IMR-90 (cell line): ENCODE measurements at regions not wholly inside any gene's neighbourhood (a gene's known extent, or its start where the extent isn't known, plus 50 kb on each side); places are given as distances from the start of the nearest gene placed in this dataset.

ENCODE experiments used
- ATAC-seq: fragments of 200-7000 bp; cut with Tn5 transposase; 2 replicates; pipeline ENCODE4 v1.9.1; 2020; ENCODE audit warnings: low read depth, mild to moderate bottlenecking, moderate library complexity
- BruUV-seq: library from RNA; stranded (reverse); fragments of 400-500 nt; replicated peaks from 2 replicates; lab custom pipeline; 2021; lab: Mats Ljungman, UMichigan
- CTCF ChIA-PET: fragments of 300-600 bp; formaldehyde crosslinking; extraction: SDS; loops from one replicate; lab custom pipeline; 2021; ENCODE audit warnings: antibody characterized with exemption; lab: Yijun Ruan, JAX
- POLR2A ChIA-PET: fragments of 300-600 bp; sonication (Branson Sonifier 250); formaldehyde crosslinking; loops from one replicate; lab custom pipeline; 2022; ENCODE audit warnings: antibody characterized with exemption; ENCODE audit not compliant: unreplicated experiment; lab: Charles Lee
- DNase-seq: peaks from one replicate; pipeline ENCODE4 v3.0.0; 2013
- H2AFZ ChIP-seq: replicated peaks from 2 replicates; pipeline ENCODE3; 2013; ENCODE audit warnings: low read length, mild to moderate bottlenecking; ENCODE audit not compliant: poor library complexity
- H2AK5ac ChIP-seq: 2 replicates; pipeline ENCODE4 v1.6.1; 2013; ENCODE audit warnings: low read depth, low read length, inconsistent platforms
- H2AK9ac ChIP-seq: replicated peaks from 2 replicates; pipeline ENCODE3; 2013; ENCODE audit warnings: mild to moderate bottlenecking, low read depth, low read length, moderate library complexity; ENCODE audit not compliant: poor library complexity
- H2BK120ac ChIP-seq: 2 replicates; pipeline ENCODE4 v1.6.1; 2013; ENCODE audit warnings: low read depth, low read length, inconsistent platforms
- H2BK15ac ChIP-seq: 3 replicates; pipeline ENCODE4 v1.6.1; 2013; ENCODE audit warnings: low read depth, low read length, inconsistent platforms
- H2BK20ac ChIP-seq: 2 replicates; pipeline ENCODE4 v1.6.1; 2013; ENCODE audit warnings: low read depth, mild to moderate bottlenecking, inconsistent platforms, low read length, moderate library complexity
- H2BK5ac ChIP-seq: 2 replicates; pipeline ENCODE4 v1.6.1; 2013; ENCODE audit warnings: mild to moderate bottlenecking, low read depth, low read length, inconsistent platforms; ENCODE audit not compliant: poor library complexity, severe bottlenecking
- H3K14ac ChIP-seq: replicated peaks from 2 replicates; pipeline ENCODE4 v1.6.1; 2013; ENCODE audit warnings: low read depth, low read length, inconsistent platforms
- H3K18ac ChIP-seq: 2 replicates; pipeline ENCODE4 v1.6.1; 2013; ENCODE audit warnings: low read depth, low read length, control low read depth
- H3K23ac ChIP-seq: 2 replicates; pipeline ENCODE4 v1.6.1; 2013; ENCODE audit warnings: low read depth, low read length, inconsistent platforms
- H3K27ac ChIP-seq: 2 replicates; pipeline ENCODE4 v1.5.1; 2013; ENCODE audit warnings: mild to moderate bottlenecking, control low read depth, low read length; ENCODE audit not compliant: insufficient read depth
- H3K27me3 ChIP-seq: 2 replicates; pipeline ENCODE4 v1.6.1; 2013; ENCODE audit warnings: low read length; ENCODE audit not compliant: control insufficient read depth, insufficient read depth
- H3K36me3 ChIP-seq: 2 replicates; pipeline ENCODE4 v1.6.1; 2013; ENCODE audit warnings: low read length, mixed read lengths; ENCODE audit not compliant: control insufficient read depth, insufficient read depth
- H3K4ac ChIP-seq: 2 replicates; pipeline ENCODE4 v1.6.1; 2013; ENCODE audit warnings: low read depth, low read length, inconsistent platforms
- H3K4me1 ChIP-seq: 2 replicates; pipeline ENCODE4 v1.6.1; 2013; ENCODE audit warnings: low read length, mixed read lengths; ENCODE audit not compliant: control insufficient read depth, insufficient read depth
- H3K4me2 ChIP-seq: 2 replicates; pipeline ENCODE4 v1.6.1; 2013; ENCODE audit warnings: low read depth, mild to moderate bottlenecking, control low read depth, low read length, moderate library complexity
- H3K4me3 ChIP-seq: 2 replicates; pipeline ENCODE4 v1.5.1; 2013; ENCODE audit warnings: low read depth, mild to moderate bottlenecking, control low read depth, low read length, moderate library complexity; ENCODE audit not compliant: insufficient read depth
- H3K56ac ChIP-seq: 2 replicates; pipeline ENCODE4 v1.6.1; 2013; ENCODE audit warnings: low read length, inconsistent platforms; ENCODE audit not compliant: insufficient read depth; ENCODE audit errors: extremely low read depth
- H3K79me1 ChIP-seq, 2 experiments: 2 replicates each; pipeline ENCODE4 v1.6.1; 2013; ENCODE audit warnings: low read length in 2 of 2, inconsistent platforms in 1 of 2, low read depth in 1 of 2
- H3K9ac ChIP-seq: 2 replicates; pipeline ENCODE4 v1.6.1; 2013; ENCODE audit warnings: low read depth, low read length, control low read depth
- H3K9me1 ChIP-seq: 2 replicates; pipeline ENCODE4 v1.6.1; 2013; ENCODE audit warnings: low read length, inconsistent platforms; ENCODE audit not compliant: insufficient read depth
- H3K9me3 ChIP-seq: 2 replicates; pipeline ENCODE4 v1.6.1; 2013; ENCODE audit warnings: low read length; ENCODE audit not compliant: control insufficient read depth, insufficient read depth
- H4K20me1 ChIP-seq: 2 replicates; pipeline ENCODE4 v1.6.1; 2013; ENCODE audit warnings: low read length, inconsistent platforms; ENCODE audit not compliant: insufficient read depth
- H4K5ac ChIP-seq: 2 replicates; pipeline ENCODE4 v1.6.1; 2013; ENCODE audit warnings: mild to moderate bottlenecking, low read depth, low read length, control low read depth
- H4K8ac ChIP-seq, 2 experiments: 2 replicates each; pipeline ENCODE4 v1.6.1; 2013; ENCODE audit warnings: low read depth in 2 of 2, low read length in 2 of 2, control low read depth in 1 of 2, inconsistent platforms in 1 of 2
- H4K91ac ChIP-seq: 2 replicates; pipeline ENCODE4 v1.6.1; 2013; ENCODE audit warnings: low read depth, low read length, inconsistent platforms; ENCODE audit not compliant: insufficient read depth
- CHD1 ChIP-seq: IDR thresholded peaks from 2 replicates; pipeline ENCODE4 v1.6.1; 2012; ENCODE audit warnings: low read depth, low read length, improper control_type of control experiment
- CTCF ChIP-seq: conservative IDR thresholded peaks from 2 replicates; pipeline ENCODE4 v1.5.1; 2012; ENCODE audit warnings: mild to moderate bottlenecking, low read depth, low read length, improper control_type of control experiment
- ELK1 ChIP-seq: fragments of 150-350 bp; IDR thresholded peaks from 2 replicates; pipeline ENCODE4 v1.6.1; 2016; ENCODE audit warnings: low read depth, mild to moderate bottlenecking, low read length, moderate library complexity, borderline replicate concordance
- POLR2A ChIP-seq: IDR thresholded peaks from 2 replicates; pipeline ENCODE4 v1.6.1; 2012; ENCODE audit warnings: mild to moderate bottlenecking, low read depth, low read length
- RCOR1 ChIP-seq: IDR thresholded peaks from 2 replicates; pipeline ENCODE4 v1.6.1; 2012; ENCODE audit warnings: mild to moderate bottlenecking, low read length, improper control_type of control experiment; ENCODE audit not compliant: insufficient replicate concordance
- WGBS, 2 experiments: methylation state at CpG; one replicate each; pipeline versions ENCODE4 v1.1.5 to v1.1.7; 2013; ENCODE audit warnings: missing lambda C conversion rate in 2 of 2; ENCODE audit not compliant: insufficient read length in 1 of 2; ENCODE audit errors: extremely low coverage in 2 of 2; 5-methylcytosine and 5-hydroxymethylcytosine counted together
- dilution Hi-C: fragments of 300-500 bp; cut with HindIII; formaldehyde crosslinking; loops from one replicate; pipeline ENCODE4 v1.14.3; 2018; ENCODE audit warnings: low sequenced_read_pairs; ENCODE audit not compliant: unreplicated experiment
- in situ Hi-C: fragments of 300-500 bp; cut with MboI; formaldehyde crosslinking; loops from 3 replicates; pipeline ENCODE4 v1.14.3; 2019; ENCODE audit warnings: low sequenced_read_pairs, inconsistent platforms, mixed read lengths
- intact Hi-C: fragments of 100-400 bp; cut with micrococcal nuclease; formaldehyde crosslinking; loops from 2 replicates; pipeline ENCODE4 v1.10.0; 2022

- Histone ChIP-seq H3K14ac (no peak overlapping the region), H3K9ac (no peak overlapping the region), H2AK9ac (no peak overlapping the region), H3K4me3 (no peak overlapping the region), H3K36me3 (no peaks in the 10 kb centered on the region), H3K9me1 (no peaks in the 10 kb centered on the region), H2AK5ac (no peak overlapping the region), H4K5ac (no peak overlapping the region), H4K8ac (no peak overlapping the region), H2BK5ac (no peak overlapping the region), H3K4me2 (no peak overlapping the region), H3K27me3 (no peaks in the 10 kb centered on the region), H4K20me1 (no peaks in the 10 kb centered on the region), H3K23ac (no peak overlapping the region), H4K91ac (no peak overlapping the region), H3K27ac (no peak overlapping the region), H3K4ac (no peak overlapping the region), H2BK120ac (no peak overlapping the region), H2AFZ (no peak overlapping the region), H2BK20ac (no peak overlapping the region), H3K4me1 (no peaks in the 10 kb centered on the region; the same call in 1 of the 2 replicates), H2BK15ac (no peak overlapping the region), H3K79me1 (no peaks in the 10 kb centered on the region), H3K18ac (no peak overlapping the region), H3K56ac (no peak overlapping the region), H3K9me3 (no peaks in the 10 kb centered on the region)
- in situ Hi-C loops (no loop called here), dilution Hi-C loops (no loop called here), intact Hi-C loops (no loop called here)
- no CpG with 5 or more reads among the region's 2 CpGs for WGBS, 2 experiments
- ChIA-PET POLR2A (no interaction called here), CTCF (no interaction called here)
- no TSS peak for BruUV-seq
- no peak for TF ChIP-seq RCOR1
- TF ChIP-seq CTCF, result no peak
- TF ChIP-seq ELK1, result no peak
- TF ChIP-seq CHD1, result no peak
- TF ChIP-seq POLR2A, result no peak
- ATAC-seq, result no peak
- DNase-seq, result no peak
Observed at GRCh38 chr6:126198631-126199030, 141.3 kb upstream of the CENPW start.
